ENCODE measurements at regions not wholly inside any gene's neighbourhood (a gene's known extent, or its start where the extent isn't known, plus 50 kb on each side); places are given as distances from the start of the nearest gene placed in this dataset.

DNA sequence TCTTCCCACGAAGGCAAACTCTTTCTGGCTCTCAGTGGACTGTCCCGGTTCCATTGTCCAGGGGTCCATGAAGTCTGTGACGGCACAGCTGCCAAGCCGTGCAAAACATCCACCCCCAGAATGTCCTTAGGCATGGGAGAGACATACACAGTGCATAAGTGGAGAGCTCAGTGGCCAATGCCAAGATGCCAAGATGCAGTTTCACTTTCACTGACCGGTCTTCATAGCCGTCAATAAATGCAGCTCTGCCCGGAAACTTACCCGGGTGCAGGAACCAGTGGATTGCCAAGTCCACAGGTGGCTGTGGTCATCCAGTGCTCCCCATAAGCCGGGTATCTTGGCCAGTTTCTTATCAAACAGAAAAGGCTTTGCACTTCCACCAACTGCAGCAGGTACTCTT is 162.3 kb downstream of the PTCSC3 start:
- Histone ChIP-seq H3K4me2 (ENCODE audit: extremely low read depth, insufficient read depth, low read length) (no peak overlapping the region), H3K27me3 (ENCODE audit: control insufficient read depth, insufficient read depth, low read length) (no peaks in the 10 kb centered on the region), H2AFZ (ENCODE audit: low read length) (no peak overlapping the region), H3K27ac (ENCODE audit: insufficient read depth, low read length) (no peak overlapping the region), H3K79me2 (ENCODE audit: control insufficient read depth, insufficient read depth, low read length) (no peaks in the 10 kb centered on the region), H3K9me3 (ENCODE audit: control insufficient read depth, insufficient read depth, low read depth, low read length) (no peaks in the 10 kb centered on the region), H3K36me3 (ENCODE audit: control insufficient read depth, insufficient read depth, low read length) (no peaks in the 10 kb centered on the region), H4K20me1 (ENCODE audit: control insufficient read depth, extremely low read depth, insufficient read depth, low read length) (no peaks in the 10 kb centered on the region), H3K4me3 (replicated peaks in 1 of 4; ENCODE audit: control extremely low read depth in 1 of 4, insufficient read depth in 1 of 4, low read depth in 3 of 4, low read length in 4 of 4) (no peak overlapping the region), H3K4me1 (ENCODE audit: control insufficient read depth, extremely low read depth, insufficient read depth, low read length) (no peaks in the 10 kb centered on the region), H3K9ac (ENCODE audit: insufficient read depth, low read length) (no peak overlapping the region)
- TF ChIP-seq CTCF (conservative IDR thresholded peaks at IDR 0.05 in 1 of 2, IDR thresholded peaks at IDR 0.05 in 1 of 2; ENCODE audit: low read depth in 1 of 2, low read length in 2 of 2) (no peak), EZH2 (IDR thresholded peaks at IDR 0.05; ENCODE audit: low read length, missing control alignments) (no peak)
- DNase-seq (ENCODE audit: low read depth in 2 of 2) = no peak

- Histone ChIP-seq H3K27ac (ENCODE audit: insufficient read depth, low read length) (no peak overlapping the region), H3K4me3 (replicated peaks in 1 of 4; ENCODE audit: control extremely low read depth in 1 of 4, insufficient read depth in 1 of 4, low read depth in 3 of 4, low read length in 4 of 4) (no peak overlapping the region), H3K79me2 (ENCODE audit: control insufficient read depth, insufficient read depth, low read length) (no peaks in the 10 kb centered on the region), H3K9me3 (ENCODE audit: control insufficient read depth, insufficient read depth, low read depth, low read length) (no peaks in the 10 kb centered on the region), H3K36me3 (ENCODE audit: control insufficient read depth, insufficient read depth, low read length) (no peaks in the 10 kb centered on the region), H3K27me3 (ENCODE audit: control insufficient read depth, insufficient read depth, low read length) (no peaks in the 10 kb centered on the region), H4K20me1 (ENCODE audit: control insufficient read depth, extremely low read depth, insufficient read depth, low read length) (no peaks in the 10 kb centered on the region), H3K4me2 (ENCODE audit: extremely low read depth, insufficient read depth, low read length) (no peak overlapping the region), H3K4me1 (ENCODE audit: control insufficient read depth, extremely low read depth, insufficient read depth, low read length) (no peaks in the 10 kb centered on the region), H2AFZ (ENCODE audit: low read length) (no peak overlapping the region), H3K9ac (ENCODE audit: insufficient read depth, low read length) (no peak overlapping the region)
- no peak for TF ChIP-seq EZH2 (IDR thresholded peaks at IDR 0.05; ENCODE audit: low read length, missing control alignments)
- no peak for TF ChIP-seq CTCF (conservative IDR thresholded peaks at IDR 0.05 in 1 of 2, IDR thresholded peaks at IDR 0.05 in 1 of 2; ENCODE audit: low read depth in 1 of 2, low read length in 2 of 2)
- DNase-seq (ENCODE audit: low read depth in 2 of 2) = no peak
These were observed 163.0 kb downstream of the PTCSC3 start for GRCh38 chr14:36013483-36013882.

DNA sequence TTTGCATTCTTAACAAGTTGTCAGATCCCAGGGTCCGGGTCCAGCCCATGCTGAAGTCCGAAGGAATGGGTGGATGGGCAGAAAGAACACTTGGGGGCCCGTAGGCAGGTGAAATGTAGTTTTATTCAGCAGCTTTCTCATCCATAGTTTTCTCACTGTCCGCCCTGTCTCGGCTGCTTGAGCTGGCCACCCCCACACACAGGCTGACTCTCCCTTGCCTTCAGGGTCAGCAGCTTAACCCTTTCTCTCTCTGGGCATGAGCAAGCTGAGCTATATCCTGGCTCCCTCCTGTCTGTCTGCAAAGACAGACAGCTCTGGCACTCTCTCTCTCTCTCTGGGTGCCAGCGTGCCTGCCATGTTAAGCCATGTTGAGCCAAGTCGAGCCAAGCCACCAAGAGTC is 163.9 kb downstream of the PTCSC3 start:
- H3K4me1 ChIP-seq (ENCODE audit: control insufficient read depth, extremely low read depth, insufficient read depth, low read length) = no peaks in the 10 kb centered on the region

More for the DNA sequence above, 163.9 kb downstream of the PTCSC3 start:
- TF ChIP-seq CTCF (conservative IDR thresholded peaks at IDR 0.05 in 1 of 2, IDR thresholded peaks at IDR 0.05 in 1 of 2; ENCODE audit: low read depth in 1 of 2, low read length in 2 of 2) (no peak), EZH2 (IDR thresholded peaks at IDR 0.05; ENCODE audit: low read length, missing control alignments) (no peak)
- Histone ChIP-seq H3K79me2 (ENCODE audit: control insufficient read depth, insufficient read depth, low read length) (no peaks in the 10 kb centered on the region), H3K9me3 (ENCODE audit: control insufficient read depth, insufficient read depth, low read depth, low read length) (no peaks in the 10 kb centered on the region), H3K4me3 (replicated peaks in 1 of 4; ENCODE audit: control extremely low read depth in 1 of 4, insufficient read depth in 1 of 4, low read depth in 3 of 4, low read length in 4 of 4) (no peak overlapping the region), H3K36me3 (ENCODE audit: control insufficient read depth, insufficient read depth, low read length) (no peaks in the 10 kb centered on the region), H3K27me3 (ENCODE audit: control insufficient read depth, insufficient read depth, low read length) (no peaks in the 10 kb centered on the region), H3K9ac (ENCODE audit: insufficient read depth, low read length) (no peak overlapping the region), H3K27ac (ENCODE audit: insufficient read depth, low read length) (no peak overlapping the region), H2AFZ (ENCODE audit: low read length) (no peak overlapping the region), H4K20me1 (ENCODE audit: control insufficient read depth, extremely low read depth, insufficient read depth, low read length) (no peaks in the 10 kb centered on the region), H3K4me2 (ENCODE audit: extremely low read depth, insufficient read depth, low read length) (no peak overlapping the region)
- DNase-seq (ENCODE audit: low read depth in 2 of 2) = no peak

All from fibroblast of lung (primary cell).